HG03432 (cell line): ENCODE measurements at regions not wholly inside any gene's neighbourhood (a gene's known extent, or its start where the extent isn't known, plus 50 kb on each side); places are given as distances from the start of the nearest gene placed in this dataset.

Source experiments
- ATAC-seq: cut with Tn5 transposase; IDR thresholded peaks from one replicate; pipeline ENCODE4 v1.9.1; 2021; ENCODE audit warnings: mild to moderate bottlenecking, moderate library complexity; ENCODE audit not compliant: unreplicated experiment

GRCh38 chr4:111761531-111761930, 383.7 kb upstream of the FAM241A start:
- no peak for ATAC-seq

- ATAC-seq: no peak
Measured at GRCh38 chr4:111770514-111770913, 374.7 kb upstream of the FAM241A start.

GRCh38 chr4:111773858-111774257, 371.4 kb upstream of the FAM241A start:
- ATAC-seq: no peak

- ATAC-seq: no peak
Measured at GRCh38 chr4:111775556-111776297, 369.5 kb upstream of the FAM241A start.

GRCh38 chr4:111776561-111776960, 368.7 kb upstream of the FAM241A start:
- no peak for ATAC-seq

- no peak for ATAC-seq
Measured at GRCh38 chr4:111778543-111778942, 366.7 kb upstream of the FAM241A start.

- ATAC-seq: no peak
Measured at GRCh38 chr4:111780965-111781364, 364.3 kb upstream of the FAM241A start.

- ATAC-seq: no peak
Measured at GRCh38 chr4:111781611-111782010, 363.6 kb upstream of the FAM241A start.

- ATAC-seq: no peak
Measured at GRCh38 chr4:111788099-111788498, 357.2 kb upstream of the FAM241A start.

- ATAC-seq: no peak
Measured at GRCh38 chr4:111789901-111790640, 355.2 kb upstream of the FAM241A start.

- no peak for ATAC-seq
Measured at GRCh38 chr4:111792632-111793031, 352.6 kb upstream of the FAM241A start.

GRCh38 chr4:111793433-111794091, 351.7 kb upstream of the FAM241A start:
- no peak for ATAC-seq

- ATAC-seq: no peak
Measured at GRCh38 chr4:111797455-111798163, 347.6 kb upstream of the FAM241A start.

GRCh38 chr4:111798840-111799239, 346.4 kb upstream of the FAM241A start:
- ATAC-seq: no peak

GRCh38 chr4:111800551-111800950, 344.7 kb upstream of the FAM241A start:
- ATAC-seq: no peak

- ATAC-seq: no peak
Measured at GRCh38 chr4:111802191-111802590, 343.1 kb upstream of the FAM241A start.

- no peak for ATAC-seq
Measured at GRCh38 chr4:111806331-111806730, 338.9 kb upstream of the FAM241A start.

- ATAC-seq: no peak
Measured at GRCh38 chr4:111807576-111807975, 337.7 kb upstream of the FAM241A start.

GRCh38 chr4:111808174-111808573, 337.1 kb upstream of the FAM241A start:
- ATAC-seq: no peak

- ATAC-seq: no peak
Measured at GRCh38 chr4:111811661-111812060, 333.6 kb upstream of the FAM241A start.

GRCh38 chr4:111812114-111812513, 333.1 kb upstream of the FAM241A start:
- ATAC-seq: no peak
